Fibroblast of mammary gland (primary cell): ENCODE measurements at regions not wholly inside any gene's neighbourhood (a gene's known extent, or its start where the extent isn't known, plus 50 kb on each side); places are given as distances from the start of the nearest gene placed in this dataset.

Experiments used
- DNase-seq: peaks from one replicate; pipeline ENCODE4 v3.0.0-alpha.2; 2010; ENCODE audit warnings: low read depth
- H3K4me3 ChIP-seq: 2 replicates; pipeline ENCODE4 v1.5.1; 2011; ENCODE audit warnings: low read depth, mild to moderate bottlenecking, low read length, moderate library complexity; ENCODE audit not compliant: control insufficient read depth
- TF ChIP-seq, protein P1 (sequence below): conservative IDR thresholded peaks from 2 replicates; pipeline ENCODE4 v1.5.1; 2011; ENCODE audit warnings: low read depth, low read length, inconsistent platforms; ENCODE audit not compliant: control insufficient read depth, insufficient read depth

DNA sequence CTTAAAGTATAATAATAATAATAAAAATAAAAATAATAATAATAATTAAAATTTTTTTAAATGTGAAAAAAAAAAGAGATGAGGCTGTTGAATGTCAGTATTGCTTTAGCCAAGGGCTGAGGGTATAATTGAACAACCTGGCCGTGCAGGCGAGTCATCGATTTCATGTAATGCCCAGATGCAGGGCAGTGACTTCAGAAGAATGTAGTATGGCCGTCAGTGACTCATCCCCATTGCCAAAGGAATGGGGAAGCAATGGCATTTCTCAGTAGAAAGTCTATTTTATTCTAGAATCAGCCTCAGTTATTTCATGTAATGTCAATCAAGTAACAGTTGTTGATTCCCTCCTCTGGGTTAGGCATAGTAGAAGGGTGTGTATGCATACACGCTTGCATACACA is 516.4 kb downstream of the GLRX3 start:
- H3K4me3 ChIP-seq, result no peak overlapping the region
- DNase-seq, result peak; percentile 1
- TF ChIP-seq, protein P1, sequence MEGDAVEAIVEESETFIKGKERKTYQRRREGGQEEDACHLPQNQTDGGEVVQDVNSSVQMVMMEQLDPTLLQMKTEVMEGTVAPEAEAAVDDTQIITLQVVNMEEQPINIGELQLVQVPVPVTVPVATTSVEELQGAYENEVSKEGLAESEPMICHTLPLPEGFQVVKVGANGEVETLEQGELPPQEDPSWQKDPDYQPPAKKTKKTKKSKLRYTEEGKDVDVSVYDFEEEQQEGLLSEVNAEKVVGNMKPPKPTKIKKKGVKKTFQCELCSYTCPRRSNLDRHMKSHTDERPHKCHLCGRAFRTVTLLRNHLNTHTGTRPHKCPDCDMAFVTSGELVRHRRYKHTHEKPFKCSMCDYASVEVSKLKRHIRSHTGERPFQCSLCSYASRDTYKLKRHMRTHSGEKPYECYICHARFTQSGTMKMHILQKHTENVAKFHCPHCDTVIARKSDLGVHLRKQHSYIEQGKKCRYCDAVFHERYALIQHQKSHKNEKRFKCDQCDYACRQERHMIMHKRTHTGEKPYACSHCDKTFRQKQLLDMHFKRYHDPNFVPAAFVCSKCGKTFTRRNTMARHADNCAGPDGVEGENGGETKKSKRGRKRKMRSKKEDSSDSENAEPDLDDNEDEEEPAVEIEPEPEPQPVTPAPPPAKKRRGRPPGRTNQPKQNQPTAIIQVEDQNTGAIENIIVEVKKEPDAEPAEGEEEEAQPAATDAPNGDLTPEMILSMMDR, result no peak

GRCh38 chr10:130652964-130653578 is 516.9 kb downstream of the GLRX3 start:
- DNase-seq, result no peak
- TF ChIP-seq, protein P1, result no peak
- H3K4me3 ChIP-seq, result no peak overlapping the region

DNA sequence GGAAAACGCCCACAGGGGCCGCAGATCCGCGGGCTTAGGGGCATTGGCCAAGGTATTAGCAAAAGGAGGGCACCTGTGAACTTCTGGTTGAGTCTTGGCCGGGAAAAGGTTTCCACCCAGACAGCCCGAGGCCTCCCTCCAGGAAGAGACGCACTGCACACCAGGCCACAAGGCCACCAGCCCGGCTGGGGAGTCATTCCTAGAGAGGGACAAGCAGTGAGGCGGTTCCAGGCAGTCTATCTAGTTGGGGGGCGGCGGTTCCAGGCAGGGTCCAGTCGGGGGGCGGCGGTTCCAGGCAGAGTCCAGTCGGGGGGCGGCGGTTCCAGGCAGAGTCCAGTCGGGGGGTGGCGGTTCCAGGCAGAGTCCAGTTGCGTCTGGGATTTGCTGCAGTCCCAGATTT is 518.5 kb downstream of the GLRX3 start:
- TF ChIP-seq, protein P1, result no peak
- no peak overlapping the region for H3K4me3 ChIP-seq
- no peak for DNase-seq

DNA sequence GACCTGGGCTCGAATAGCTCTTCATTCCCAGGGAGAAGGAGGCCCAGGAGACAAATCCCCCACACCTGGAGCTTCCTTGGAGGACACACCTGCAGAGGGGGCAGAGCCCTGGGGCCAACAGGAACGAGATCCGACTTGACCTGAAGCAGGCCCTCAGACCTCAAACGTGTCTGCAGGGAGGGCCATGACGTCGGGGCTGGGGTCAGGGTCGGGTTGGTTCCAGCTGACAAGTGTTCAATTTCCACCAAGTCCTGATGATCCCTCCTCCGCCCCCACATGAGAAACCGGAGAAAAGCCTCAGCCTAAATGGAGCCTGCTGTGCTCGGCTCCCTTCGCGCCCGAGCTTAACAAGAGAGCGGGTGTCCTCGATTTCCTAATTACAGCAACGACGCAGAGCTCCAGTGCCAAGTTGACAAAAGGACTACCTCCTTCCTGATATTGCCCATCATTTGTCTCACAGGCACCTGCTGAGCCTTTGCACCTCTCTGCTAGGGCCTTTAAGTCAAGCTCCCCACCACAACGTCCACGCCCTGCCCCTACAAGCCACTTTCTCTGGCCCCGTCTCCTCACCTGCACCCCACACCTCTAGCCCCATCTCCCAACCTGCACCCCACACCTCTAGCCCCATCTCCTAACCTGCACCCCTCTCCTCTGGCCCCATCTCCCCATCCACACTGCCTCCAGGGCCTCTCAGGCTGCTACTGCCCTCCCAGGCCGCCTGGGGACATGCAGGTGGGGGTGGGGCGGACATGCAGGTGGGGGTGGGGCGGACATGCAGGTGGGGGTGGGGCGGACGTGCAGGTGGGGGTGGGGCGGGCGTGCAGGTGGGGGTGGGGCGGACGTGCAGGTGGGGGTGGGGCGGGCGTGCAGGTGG is 519.4 kb downstream of the GLRX3 start:
- TF ChIP-seq, protein P1, result no peak

GRCh38 chr10:130656187-130656575 is 520.0 kb downstream of the GLRX3 start:
- no peak for DNase-seq
- TF ChIP-seq, protein P1, result no peak
- H3K4me3 ChIP-seq, result no peak overlapping the region

More for the DNA sequence above, 519.4 kb downstream of the GLRX3 start:
- H3K4me3 ChIP-seq, result no peak overlapping the region
- no peak for DNase-seq

GRCh38 chr10:130656582-130657133 is 520.5 kb downstream of the GLRX3 start:
- TF ChIP-seq, protein P1, result no peak
- no peak for DNase-seq
- H3K4me3 ChIP-seq, result no peak overlapping the region
